Osteocyte (in vitro differentiated cells): ENCODE measurements at regions not wholly inside any gene's neighbourhood (a gene's known extent, or its start where the extent isn't known, plus 50 kb on each side); places are given as distances from the start of the nearest gene placed in this dataset.
A peak's percentile ranks its signal among the peaks of the same experiment; 100 is the strongest.
"Not testable (repeated sequence)": the region's sequence is repeated elsewhere in the genome, so short reads cannot be mapped to it uniquely, and the experiment has no call there.

Experiments
- DNase-seq: peaks from one replicate; pipeline ENCODE4 v3.0.0; 2021; ENCODE audit warnings: mixed read lengths; ENCODE audit not compliant: unreplicated experiment; ENCODE audit errors: extremely low spot score
- H3K27ac Mint-ChIP-seq: one replicate; pipeline ENCODE4 v1.8.0; 2021; ENCODE audit warnings: mild to moderate bottlenecking, mixed read lengths; ENCODE audit not compliant: unreplicated experiment
- H3K27me3 Mint-ChIP-seq: one replicate; pipeline ENCODE4 v1.8.0; 2021; ENCODE audit warnings: mixed read lengths; ENCODE audit not compliant: unreplicated experiment
- H3K36me3 Mint-ChIP-seq: one replicate; pipeline ENCODE4 v1.8.0; 2021; ENCODE audit warnings: mixed read lengths; ENCODE audit not compliant: unreplicated experiment
- H3K4me1 Mint-ChIP-seq: one replicate; pipeline ENCODE4 v1.8.0; 2021; ENCODE audit warnings: mixed read lengths; ENCODE audit not compliant: unreplicated experiment
- H3K4me3 Mint-ChIP-seq: one replicate; pipeline ENCODE4 v1.8.0; 2021; ENCODE audit warnings: mild to moderate bottlenecking, moderate library complexity, mixed read lengths; ENCODE audit not compliant: unreplicated experiment
- H3K9me3 Mint-ChIP-seq: one replicate; pipeline ENCODE4 v1.8.0; 2021; ENCODE audit warnings: mixed read lengths; ENCODE audit not compliant: unreplicated experiment
- TF ChIP-seq, protein P1 (sequence below): fragments of 200-600 bp; sonication (generic); IDR thresholded peaks from 2 replicates; pipeline ENCODE4 v1.5.0; 2021; ENCODE audit warnings: antibody characterized with exemption, mild to moderate bottlenecking, moderate library complexity

DNA sequence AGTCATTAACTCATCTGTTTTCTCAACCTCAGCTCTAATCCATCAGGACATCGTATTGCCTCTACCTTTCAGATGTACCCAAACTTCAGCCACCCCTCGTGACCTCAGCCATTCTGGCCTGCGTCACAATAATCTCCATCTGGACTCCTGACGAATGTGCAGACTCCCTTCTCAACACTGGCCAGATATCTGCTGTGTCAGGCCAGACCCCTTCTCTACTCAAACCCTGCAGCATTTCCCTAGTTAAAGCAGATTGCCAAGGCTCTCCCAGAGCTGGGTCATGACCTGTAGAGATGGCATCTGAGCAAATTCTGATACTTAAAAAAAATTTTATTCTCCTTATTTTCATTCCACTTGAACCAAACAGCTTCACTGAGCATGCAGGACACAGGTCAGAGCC lies 69.5 kb upstream of the TMEM18 start:
- peaks cover 6% of the 10 kb centered on the region for H3K9me3 Mint-ChIP-seq
- peaks cover 27% of the 10 kb centered on the region for H3K27me3 Mint-ChIP-seq
- H3K4me3 Mint-ChIP-seq = no peak overlapping the region
- DNase-seq = no peak
- H3K36me3 Mint-ChIP-seq = no peaks in the 10 kb centered on the region
- H3K4me1 Mint-ChIP-seq = no peaks in the 10 kb centered on the region
- TF ChIP-seq, protein P1, sequence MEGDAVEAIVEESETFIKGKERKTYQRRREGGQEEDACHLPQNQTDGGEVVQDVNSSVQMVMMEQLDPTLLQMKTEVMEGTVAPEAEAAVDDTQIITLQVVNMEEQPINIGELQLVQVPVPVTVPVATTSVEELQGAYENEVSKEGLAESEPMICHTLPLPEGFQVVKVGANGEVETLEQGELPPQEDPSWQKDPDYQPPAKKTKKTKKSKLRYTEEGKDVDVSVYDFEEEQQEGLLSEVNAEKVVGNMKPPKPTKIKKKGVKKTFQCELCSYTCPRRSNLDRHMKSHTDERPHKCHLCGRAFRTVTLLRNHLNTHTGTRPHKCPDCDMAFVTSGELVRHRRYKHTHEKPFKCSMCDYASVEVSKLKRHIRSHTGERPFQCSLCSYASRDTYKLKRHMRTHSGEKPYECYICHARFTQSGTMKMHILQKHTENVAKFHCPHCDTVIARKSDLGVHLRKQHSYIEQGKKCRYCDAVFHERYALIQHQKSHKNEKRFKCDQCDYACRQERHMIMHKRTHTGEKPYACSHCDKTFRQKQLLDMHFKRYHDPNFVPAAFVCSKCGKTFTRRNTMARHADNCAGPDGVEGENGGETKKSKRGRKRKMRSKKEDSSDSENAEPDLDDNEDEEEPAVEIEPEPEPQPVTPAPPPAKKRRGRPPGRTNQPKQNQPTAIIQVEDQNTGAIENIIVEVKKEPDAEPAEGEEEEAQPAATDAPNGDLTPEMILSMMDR = no peak
- no peak overlapping the region for H3K27ac Mint-ChIP-seq

DNA sequence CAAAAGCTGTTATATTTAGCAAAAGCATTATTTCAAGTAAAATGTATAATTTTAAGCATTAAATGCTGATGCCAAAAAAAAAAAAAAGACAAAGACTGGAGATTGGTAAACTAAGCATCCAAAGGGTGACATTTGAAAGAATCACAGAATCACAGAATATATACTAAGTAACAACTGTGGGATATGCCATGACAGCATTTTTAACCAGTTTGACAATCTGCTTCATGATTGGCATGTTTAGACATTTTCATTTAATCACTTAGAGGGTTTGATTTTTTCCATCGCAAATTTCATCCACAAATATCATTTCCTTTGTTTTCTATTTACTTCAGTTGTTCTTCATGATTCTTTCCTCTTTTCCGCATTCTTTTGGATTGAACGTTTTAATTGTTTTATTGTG lies 66.9 kb upstream of the TMEM18 start:
- Mint-ChIP-seq H3K4me3 (no peak overlapping the region), H3K4me1 (peaks cover 13% of the 10 kb centered on the region), H3K27ac (no peak overlapping the region), H3K9me3 (peaks cover 6% of the 10 kb centered on the region), H3K27me3 (peaks cover 30% of the 10 kb centered on the region), H3K36me3 (no peaks in the 10 kb centered on the region)
- DNase-seq = no peak
- TF ChIP-seq, protein P1 = no peak

DNA sequence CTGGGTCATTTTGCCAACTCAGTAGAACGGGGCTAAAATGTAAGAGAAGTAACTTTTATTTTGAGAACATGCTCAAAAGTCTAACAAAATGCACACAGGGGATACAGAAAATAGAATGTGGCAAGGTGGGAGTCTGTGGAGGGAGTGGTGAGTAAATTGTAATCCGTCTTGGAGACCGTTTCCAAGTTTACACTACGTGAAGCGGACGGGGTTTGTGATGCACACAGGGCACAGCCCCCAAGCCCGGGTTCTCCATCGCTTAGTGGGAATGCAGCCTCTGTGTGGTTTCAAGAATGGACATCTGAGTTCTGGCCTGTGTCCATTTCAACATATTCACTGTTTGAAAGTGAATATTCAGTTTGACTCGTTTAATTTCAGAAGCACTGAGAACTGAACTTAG lies 65.0 kb upstream of the TMEM18 start:
- DNase-seq = no peak
- H3K9me3 Mint-ChIP-seq = peaks cover 6% of the 10 kb centered on the region
- H3K4me1 Mint-ChIP-seq = peaks cover 13% of the 10 kb centered on the region
- no peaks in the 10 kb centered on the region for H3K36me3 Mint-ChIP-seq
- TF ChIP-seq, protein P1 = no peak
- no peak overlapping the region for H3K27ac Mint-ChIP-seq
- H3K4me3 Mint-ChIP-seq = no peak overlapping the region
- peaks cover 32% of the 10 kb centered on the region for H3K27me3 Mint-ChIP-seq

DNA sequence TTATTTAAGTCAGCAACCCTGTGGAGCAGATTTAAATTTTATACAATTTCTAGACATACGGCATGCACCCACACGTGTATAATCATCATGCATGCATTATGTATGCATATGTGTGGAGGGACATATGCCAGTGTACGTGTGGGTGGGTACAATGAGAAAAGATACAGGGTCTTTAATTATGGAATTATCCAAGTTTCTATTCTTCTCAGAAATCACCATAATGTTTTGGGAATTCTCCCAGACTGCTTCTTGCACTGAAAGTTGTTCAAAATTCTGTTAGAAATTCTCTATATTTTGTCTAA lies 63.9 kb upstream of the TMEM18 start:
- Mint-ChIP-seq H3K9me3 (peaks cover 6% of the 10 kb centered on the region), H3K27ac (no peak overlapping the region)

DNA sequence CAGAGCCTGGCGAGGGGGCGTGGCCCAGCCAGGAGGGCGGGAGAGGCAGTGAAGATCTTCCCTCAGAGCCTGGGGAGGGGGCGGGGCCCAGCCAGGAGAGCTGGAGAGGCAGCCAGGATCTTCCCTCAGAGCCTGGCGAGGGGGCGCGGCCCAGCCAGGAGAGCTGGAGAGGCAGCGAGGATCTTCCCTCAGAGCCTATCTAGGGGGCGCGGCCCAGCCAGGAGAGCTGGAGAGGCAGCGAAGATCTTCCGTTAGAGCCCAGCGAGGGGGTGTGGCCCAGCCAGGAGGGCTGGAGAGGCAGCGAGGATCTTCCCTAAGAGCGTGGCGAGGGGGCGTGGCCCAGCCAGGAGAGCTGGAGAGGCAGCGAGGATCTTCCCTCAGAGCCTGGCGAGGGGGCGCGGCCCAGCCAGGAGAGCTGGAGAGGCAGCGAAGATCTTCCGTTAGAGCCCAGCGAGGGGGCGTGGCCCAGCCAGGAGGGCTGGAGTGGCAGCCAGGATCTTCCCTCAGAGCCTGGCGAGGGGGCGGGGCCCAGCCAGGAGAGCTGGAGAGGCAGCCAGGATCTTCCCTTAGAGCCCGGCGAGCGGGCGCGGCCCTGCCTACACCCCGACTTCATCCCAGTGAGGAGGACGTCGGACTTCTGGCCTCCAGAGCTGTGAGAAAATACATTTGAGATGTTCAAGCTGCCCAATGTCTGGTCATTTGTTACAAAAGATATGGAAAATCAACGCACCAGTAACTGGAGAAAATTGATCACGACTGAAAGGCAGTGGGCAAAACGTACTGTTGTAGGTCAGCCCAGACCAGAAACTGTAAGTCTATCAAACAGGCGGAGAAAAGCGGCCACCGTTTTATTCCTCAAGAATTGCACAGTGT lies 63.4 kb upstream of the TMEM18 start:
- TF ChIP-seq, protein P1 = peak; percentile 13
- peaks cover 13% of the 10 kb centered on the region for H3K4me1 Mint-ChIP-seq
- not testable (repeated sequence) for H3K36me3 Mint-ChIP-seq, H3K9me3 Mint-ChIP-seq
- H3K4me3 Mint-ChIP-seq = peak overlapping the region; percentile 85
- H3K27ac Mint-ChIP-seq = peak overlapping the region; percentile 63
- peaks cover 32% of the 10 kb centered on the region for H3K27me3 Mint-ChIP-seq
- peak; percentile 96 for DNase-seq

More for the DNA sequence above, 63.9 kb upstream of the TMEM18 start:
- Mint-ChIP-seq H3K36me3 (no peaks in the 10 kb centered on the region), H3K4me1 (peaks cover 13% of the 10 kb centered on the region), H3K4me3 (peak overlapping the region; percentile 85), H3K27me3 (peaks cover 32% of the 10 kb centered on the region)
- DNase-seq = no peak
- TF ChIP-seq, protein P1 = no peak

DNA sequence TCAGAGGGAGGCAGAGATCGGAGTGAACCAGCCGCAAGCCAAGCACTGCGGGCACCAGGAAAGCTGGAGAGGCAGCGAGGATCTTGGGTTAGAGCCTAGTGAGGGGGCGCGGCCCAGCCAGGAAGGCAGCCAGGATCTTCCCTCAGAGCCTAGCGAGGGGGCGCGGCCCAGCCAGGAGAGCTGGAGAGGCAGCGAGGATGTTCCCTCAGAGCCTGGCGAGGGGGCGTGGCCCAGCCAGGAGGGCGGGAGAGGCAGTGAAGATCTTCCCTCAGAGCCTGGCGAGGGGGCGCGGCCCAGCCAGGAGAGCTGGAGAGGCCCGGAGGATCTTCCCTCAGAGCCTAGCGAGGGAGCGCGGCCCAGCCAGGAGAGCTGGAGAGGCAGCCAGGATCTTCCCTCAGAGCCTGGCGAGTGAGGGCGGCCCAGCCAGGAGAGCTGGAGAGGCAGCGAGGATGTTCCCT lies 62.7 kb upstream of the TMEM18 start:
- peaks cover 13% of the 10 kb centered on the region for H3K4me1 Mint-ChIP-seq
- H3K27ac Mint-ChIP-seq, H3K9me3 Mint-ChIP-seq, H3K36me3 Mint-ChIP-seq: not testable (repeated sequence)
- peak; percentile 88 for DNase-seq
- peaks cover 30% of the 10 kb centered on the region for H3K27me3 Mint-ChIP-seq
- H3K4me3 Mint-ChIP-seq = peak overlapping the region; percentile 85
